ENCODE measurements at regions not wholly inside any gene's neighbourhood (a gene's known extent, or its start where the extent isn't known, plus 50 kb on each side); places are given as distances from the start of the nearest gene placed in this dataset.

- Mint-ChIP-seq H3K4me1 (peaks cover 11% of the 10 kb centered on the region), H3K4me3 (no peak overlapping the region), H3K27ac (no peak overlapping the region), H3K36me3 (ENCODE audit: low read depth) (no peaks in the 10 kb centered on the region), H3K9me3 (peaks cover 12% of the 10 kb centered on the region), H3K27me3 (ENCODE audit: insufficient read depth) (peaks cover 5% of the 10 kb centered on the region)
- DNase-seq: no peak
- Histone ChIP-seq H3K9me3 (ENCODE audit: control insufficient read depth, low read length) (peaks cover 13% of the 10 kb centered on the region), H3K36me3 (ENCODE audit: control insufficient read depth, insufficient read depth, low read length) (no peaks in the 10 kb centered on the region), H3K27ac (ENCODE audit: low read depth, low read length) (no peak overlapping the region), H3K4me3 (ENCODE audit: low read length) (no peak overlapping the region), H3K9ac (ENCODE audit: extremely low read depth, low read length, poor library complexity, severe bottlenecking) (no peak overlapping the region), H3K4me1 (ENCODE audit: control insufficient read depth, insufficient read depth, low read length) (no peaks in the 10 kb centered on the region), H3K27me3 (ENCODE audit: control insufficient read depth, insufficient read depth, low read length, poor library complexity, severe bottlenecking) (no peaks in the 10 kb centered on the region)
- WGBS, 2 experiments (ENCODE audit: insufficient coverage in 1 of 2, insufficient read length in 1 of 2): 85 to 100% methylated on average over 1 of the region's 2 CpGs
- TF ChIP-seq CTCF (conservative IDR thresholded peaks at IDR 0.05): no peak
Measured at GRCh38 chr5:175113947-175114346, 330.0 kb downstream of the DRD1 start.

- Histone ChIP-seq H3K4me3 (ENCODE audit: low read length) (peak overlapping the region; percentile 27), H3K27me3 (ENCODE audit: control insufficient read depth, insufficient read depth, low read length, poor library complexity, severe bottlenecking) (no peaks in the 10 kb centered on the region), H3K9me3 (ENCODE audit: control insufficient read depth, low read length) (peaks cover 19% of the 10 kb centered on the region), H3K9ac (ENCODE audit: extremely low read depth, low read length, poor library complexity, severe bottlenecking) (no peak overlapping the region), H3K4me1 (ENCODE audit: control insufficient read depth, insufficient read depth, low read length) (no peaks in the 10 kb centered on the region), H3K27ac (ENCODE audit: low read depth, low read length) (no peak overlapping the region), H3K36me3 (ENCODE audit: control insufficient read depth, insufficient read depth, low read length) (no peaks in the 10 kb centered on the region)
- 95 to 96% methylated on average over 4 of the region's 4 CpGs for WGBS, 2 experiments (ENCODE audit: insufficient coverage in 1 of 2, insufficient read length in 1 of 2)
- H3K27ac Mint-ChIP-seq: no peak overlapping the region
- peaks cover 13% of the 10 kb centered on the region for H3K9me3 Mint-ChIP-seq
- H3K4me3 Mint-ChIP-seq: no peak overlapping the region
- no peak for DNase-seq
- H3K4me1 Mint-ChIP-seq: peaks cover 7% of the 10 kb centered on the region
- H3K27me3 Mint-ChIP-seq (ENCODE audit: insufficient read depth): no peaks in the 10 kb centered on the region
- H3K36me3 Mint-ChIP-seq (ENCODE audit: low read depth): no peaks in the 10 kb centered on the region
- no peak for TF ChIP-seq CTCF (conservative IDR thresholded peaks at IDR 0.05)
Measured at GRCh38 chr5:175109058-175109755, 334.8 kb downstream of the DRD1 start.

GRCh38 chr5:175107865-175108264, 336.1 kb downstream of the DRD1 start:
- WGBS, 2 experiments (ENCODE audit: insufficient coverage in 1 of 2, insufficient read length in 1 of 2): 90 to 92% methylated on average over 3 to 5 of the region's 5 CpGs
- no peaks in the 10 kb centered on the region for H3K4me1 ChIP-seq (ENCODE audit: control insufficient read depth, insufficient read depth, low read length)
- no peak for DNase-seq
- H3K36me3 ChIP-seq (ENCODE audit: control insufficient read depth, insufficient read depth, low read length): no peaks in the 10 kb centered on the region
- Mint-ChIP-seq H3K27ac (no peak overlapping the region), H3K27me3 (ENCODE audit: insufficient read depth) (no peaks in the 10 kb centered on the region), H3K4me3 (no peak overlapping the region), H3K9me3 (peaks cover 13% of the 10 kb centered on the region), H3K36me3 (ENCODE audit: low read depth) (no peaks in the 10 kb centered on the region), H3K4me1 (peaks cover 13% of the 10 kb centered on the region)
- H3K9ac ChIP-seq (ENCODE audit: extremely low read depth, low read length, poor library complexity, severe bottlenecking): no peak overlapping the region
- no peak for TF ChIP-seq CTCF (conservative IDR thresholded peaks at IDR 0.05)
- H3K27me3 ChIP-seq (ENCODE audit: control insufficient read depth, insufficient read depth, low read length, poor library complexity, severe bottlenecking): no peaks in the 10 kb centered on the region
- H3K9me3 ChIP-seq (ENCODE audit: control insufficient read depth, low read length): peaks cover 19% of the 10 kb centered on the region
- H3K27ac ChIP-seq (ENCODE audit: low read depth, low read length): no peak overlapping the region
- no peak overlapping the region for H3K4me3 ChIP-seq (ENCODE audit: low read length)

Data from endodermal cell (in vitro differentiated cells).